ENCODE measurements at regions not wholly inside any gene's neighbourhood (a gene's known extent, or its start where the extent isn't known, plus 50 kb on each side); places are given as distances from the start of the nearest gene placed in this dataset.

- Histone ChIP-seq H4K20me1 (ENCODE audit: insufficient read depth) (no peaks in the 10 kb centered on the region), H3K79me2 (ENCODE audit: insufficient read depth, low read depth) (no peaks in the 10 kb centered on the region), H3K9ac (no peak overlapping the region), H3K4me3 (IDR thresholded peaks at IDR 0.05; ENCODE audit: insufficient read depth, low read depth, low read length) (no peak overlapping the region), H3K27me3 (ENCODE audit: insufficient read depth, low read depth) (no peaks in the 10 kb centered on the region), H3K36me3 (ENCODE audit: insufficient read depth) (no peaks in the 10 kb centered on the region), H3K4me1 (ENCODE audit: low read depth, poor library complexity, severe bottlenecking) (no peaks in the 10 kb centered on the region), H2AFZ (ENCODE audit: low read depth) (no peak overlapping the region), H3K4me2 (no peak overlapping the region), H3K27ac (no peak overlapping the region)
- TF ChIP-seq, protein P1, sequence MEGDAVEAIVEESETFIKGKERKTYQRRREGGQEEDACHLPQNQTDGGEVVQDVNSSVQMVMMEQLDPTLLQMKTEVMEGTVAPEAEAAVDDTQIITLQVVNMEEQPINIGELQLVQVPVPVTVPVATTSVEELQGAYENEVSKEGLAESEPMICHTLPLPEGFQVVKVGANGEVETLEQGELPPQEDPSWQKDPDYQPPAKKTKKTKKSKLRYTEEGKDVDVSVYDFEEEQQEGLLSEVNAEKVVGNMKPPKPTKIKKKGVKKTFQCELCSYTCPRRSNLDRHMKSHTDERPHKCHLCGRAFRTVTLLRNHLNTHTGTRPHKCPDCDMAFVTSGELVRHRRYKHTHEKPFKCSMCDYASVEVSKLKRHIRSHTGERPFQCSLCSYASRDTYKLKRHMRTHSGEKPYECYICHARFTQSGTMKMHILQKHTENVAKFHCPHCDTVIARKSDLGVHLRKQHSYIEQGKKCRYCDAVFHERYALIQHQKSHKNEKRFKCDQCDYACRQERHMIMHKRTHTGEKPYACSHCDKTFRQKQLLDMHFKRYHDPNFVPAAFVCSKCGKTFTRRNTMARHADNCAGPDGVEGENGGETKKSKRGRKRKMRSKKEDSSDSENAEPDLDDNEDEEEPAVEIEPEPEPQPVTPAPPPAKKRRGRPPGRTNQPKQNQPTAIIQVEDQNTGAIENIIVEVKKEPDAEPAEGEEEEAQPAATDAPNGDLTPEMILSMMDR (conservative IDR thresholded peaks at IDR 0.05; ENCODE audit: low read depth, low read length), result no peak
These were observed 563.5 kb downstream of the PTPRC start for GRCh38 chr1:199202331-199202730.

- Histone ChIP-seq H3K9ac (no peak overlapping the region), H3K4me2 (no peak overlapping the region), H3K4me1 (ENCODE audit: low read depth, poor library complexity, severe bottlenecking) (no peaks in the 10 kb centered on the region), H3K79me2 (ENCODE audit: insufficient read depth, low read depth) (no peaks in the 10 kb centered on the region), H3K27me3 (ENCODE audit: insufficient read depth, low read depth) (no peaks in the 10 kb centered on the region), H3K36me3 (ENCODE audit: insufficient read depth) (no peaks in the 10 kb centered on the region), H2AFZ (ENCODE audit: low read depth) (no peak overlapping the region), H4K20me1 (ENCODE audit: insufficient read depth) (no peaks in the 10 kb centered on the region), H3K4me3 (IDR thresholded peaks at IDR 0.05; ENCODE audit: insufficient read depth, low read depth, low read length) (no peak overlapping the region), H3K27ac (no peak overlapping the region)
- TF ChIP-seq, protein P1 (conservative IDR thresholded peaks at IDR 0.05; ENCODE audit: low read depth, low read length), result no peak
These were observed 565.4 kb downstream of the PTPRC start for GRCh38 chr1:199204231-199204630.

- no peaks in the 10 kb centered on the region for H3K27me3 ChIP-seq (ENCODE audit: insufficient read depth, low read depth)
- no peaks in the 10 kb centered on the region for H3K79me2 ChIP-seq (ENCODE audit: insufficient read depth, low read depth)
- H4K20me1 ChIP-seq (ENCODE audit: insufficient read depth), result no peaks in the 10 kb centered on the region
- H3K4me2 ChIP-seq, result no peak overlapping the region
- no peaks in the 10 kb centered on the region for H3K4me1 ChIP-seq (ENCODE audit: low read depth, poor library complexity, severe bottlenecking)
- H3K36me3 ChIP-seq (ENCODE audit: insufficient read depth), result no peaks in the 10 kb centered on the region
- H3K27ac ChIP-seq, result no peak overlapping the region
- H2AFZ ChIP-seq (ENCODE audit: low read depth), result no peak overlapping the region
- TF ChIP-seq, protein P1 (conservative IDR thresholded peaks at IDR 0.05; ENCODE audit: low read depth, low read length), result no peak
- no peak overlapping the region for H3K4me3 ChIP-seq (IDR thresholded peaks at IDR 0.05; ENCODE audit: insufficient read depth, low read depth, low read length)
- no peak overlapping the region for H3K9ac ChIP-seq
These were observed 567.1 kb downstream of the PTPRC start for GRCh38 chr1:199205740-199206441.

GRCh38 chr1:199208847-199209246 lies 570.0 kb downstream of the PTPRC start:
- Histone ChIP-seq H4K20me1 (ENCODE audit: insufficient read depth) (no peaks in the 10 kb centered on the region), H2AFZ (ENCODE audit: low read depth) (no peak overlapping the region), H3K9ac (no peak overlapping the region), H3K4me2 (no peak overlapping the region), H3K4me1 (ENCODE audit: low read depth, poor library complexity, severe bottlenecking) (no peaks in the 10 kb centered on the region), H3K4me3 (IDR thresholded peaks at IDR 0.05; ENCODE audit: insufficient read depth, low read depth, low read length) (no peak overlapping the region), H3K27me3 (ENCODE audit: insufficient read depth, low read depth) (no peaks in the 10 kb centered on the region), H3K36me3 (ENCODE audit: insufficient read depth) (no peaks in the 10 kb centered on the region), H3K79me2 (ENCODE audit: insufficient read depth, low read depth) (no peaks in the 10 kb centered on the region), H3K27ac (no peak overlapping the region)
- TF ChIP-seq, protein P1 (conservative IDR thresholded peaks at IDR 0.05; ENCODE audit: low read depth, low read length), result no peak
